ENCODE measurements at regions not wholly inside any gene's neighbourhood (a gene's known extent, or its start where the extent isn't known, plus 50 kb on each side); places are given as distances from the start of the nearest gene placed in this dataset.
A peak's percentile ranks its signal among the peaks of the same experiment; 100 is the strongest.

DNA sequence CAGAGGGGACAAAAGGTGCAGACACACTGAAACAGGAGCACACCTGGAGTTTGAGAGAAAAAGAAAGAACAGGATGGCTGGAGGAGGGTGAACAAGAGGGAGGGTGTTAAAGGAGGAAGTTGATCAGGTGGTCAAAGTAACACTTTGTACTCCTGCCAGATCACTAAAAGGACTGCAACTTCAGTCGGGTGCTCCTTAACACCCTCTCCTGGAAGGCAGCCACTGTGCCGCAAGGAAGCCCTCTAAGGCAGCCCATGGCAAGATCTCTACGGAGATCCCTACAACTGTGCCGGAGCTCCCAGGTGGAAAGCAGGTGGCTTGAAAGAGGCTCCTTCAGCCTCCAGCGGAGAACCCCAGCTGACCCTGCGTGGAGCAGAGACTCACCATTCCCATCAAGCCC is 124.4 kb upstream of the MSX2 start:
- Histone ChIP-seq H3K36me3 (ENCODE audit: control insufficient read depth in 3 of 3, insufficient read depth in 3 of 3, low read length in 3 of 3) (no peaks in the 10 kb centered on the region), H3K9ac (ENCODE audit: low read depth in 1 of 3, low read length in 3 of 3) (no peak overlapping the region), H3K9me3 (ENCODE audit: control insufficient read depth in 3 of 3, low read length in 3 of 3) (peaks cover 0 to 2% (median 0%) of the 10 kb centered on the region in 3 donors)

DNA sequence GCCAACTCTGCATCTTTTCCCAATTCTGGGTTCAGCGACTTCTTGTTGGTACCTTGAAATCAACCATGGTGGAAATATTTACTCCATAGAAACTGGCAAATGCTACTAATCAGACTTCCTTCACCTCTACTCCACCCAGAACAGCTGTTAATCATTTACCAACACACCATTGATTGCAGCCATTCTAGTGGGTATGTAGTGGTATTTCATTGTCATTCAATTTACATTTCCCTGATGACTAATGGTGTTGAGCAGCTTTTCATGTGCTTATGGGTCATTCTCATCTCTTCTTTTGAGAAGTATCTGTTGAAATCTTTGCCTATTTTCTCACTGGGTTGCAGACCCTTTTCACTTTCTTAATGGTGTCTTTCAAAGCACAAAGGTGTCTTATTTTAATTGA is 122.4 kb upstream of the MSX2 start:
- Histone ChIP-seq H3K9me3 (ENCODE audit: control insufficient read depth in 3 of 3, low read length in 3 of 3) (peaks cover 0 to 2% (median 0%) of the 10 kb centered on the region in 3 donors), H3K27ac (ENCODE audit: low read depth, low read length) (no peak overlapping the region), H3K27me3 (ENCODE audit: control insufficient read depth in 3 of 3, insufficient read depth in 3 of 3, low read length in 3 of 3) (peaks cover 5 to 10% (median 5%) of the 10 kb centered on the region in 3 donors), H3K4me1 (ENCODE audit: control insufficient read depth in 3 of 3, insufficient read depth in 3 of 3, low read length in 3 of 3) (no peaks in the 10 kb centered on the region), H3K4me3 (ENCODE audit: low read length in 3 of 3) (no peak overlapping the region), H3K9ac (ENCODE audit: low read depth in 1 of 3, low read length in 3 of 3) (no peak overlapping the region), H3K36me3 (ENCODE audit: control insufficient read depth in 3 of 3, insufficient read depth in 3 of 3, low read length in 3 of 3) (no peaks in the 10 kb centered on the region)

More for the DNA sequence above, 124.4 kb upstream of the MSX2 start:
- Histone ChIP-seq H3K4me3 (ENCODE audit: low read length in 3 of 3) (no peak overlapping the region), H3K27ac (ENCODE audit: low read depth, low read length) (no peak overlapping the region), H3K4me1 (ENCODE audit: control insufficient read depth in 3 of 3, insufficient read depth in 3 of 3, low read length in 3 of 3) (no peaks in the 10 kb centered on the region), H3K27me3 (ENCODE audit: control insufficient read depth in 3 of 3, insufficient read depth in 3 of 3, low read length in 3 of 3) (peaks cover 5 to 10% (median 5%) of the 10 kb centered on the region in 3 donors)

DNA sequence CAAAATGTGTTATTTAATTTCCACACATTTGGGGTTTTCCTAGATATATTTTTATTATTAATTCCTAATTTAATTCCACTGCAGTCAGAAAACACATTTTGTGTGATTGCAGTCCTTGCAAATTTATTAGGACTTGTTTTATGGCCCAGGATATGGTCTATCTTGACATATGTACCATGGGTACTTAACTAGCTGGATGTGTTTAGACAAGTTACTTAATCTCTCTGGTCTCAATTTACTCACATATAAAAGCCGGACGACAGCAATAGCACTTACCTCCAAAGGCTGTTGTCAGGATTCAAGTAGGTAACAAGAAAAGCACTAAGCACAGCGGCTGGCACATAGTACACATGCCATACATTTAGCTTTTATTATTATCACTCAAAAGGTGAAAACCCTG is 118.2 kb upstream of the MSX2 start:
- H3K9me3 ChIP-seq (ENCODE audit: control insufficient read depth in 3 of 3, low read length in 3 of 3): peaks cover 0 to 2% (median 0%) of the 10 kb centered on the region in 3 donors
- H3K4me1 ChIP-seq (ENCODE audit: control insufficient read depth in 3 of 3, insufficient read depth in 3 of 3, low read length in 3 of 3): peaks cover 4 to 5% (median 4%) of the 10 kb centered on the region in 3 donors
- H3K9ac ChIP-seq (ENCODE audit: low read depth in 1 of 3, low read length in 3 of 3): no peak overlapping the region
- H3K36me3 ChIP-seq (ENCODE audit: control insufficient read depth in 3 of 3, insufficient read depth in 3 of 3, low read length in 3 of 3): no peaks in the 10 kb centered on the region
- H3K27me3 ChIP-seq (ENCODE audit: control insufficient read depth in 3 of 3, insufficient read depth in 3 of 3, low read length in 3 of 3): no peaks in the 10 kb centered on the region
- no peak overlapping the region for H3K4me3 ChIP-seq (ENCODE audit: low read length in 3 of 3)
- H3K27ac ChIP-seq (ENCODE audit: low read depth, low read length): no peak overlapping the region

DNA sequence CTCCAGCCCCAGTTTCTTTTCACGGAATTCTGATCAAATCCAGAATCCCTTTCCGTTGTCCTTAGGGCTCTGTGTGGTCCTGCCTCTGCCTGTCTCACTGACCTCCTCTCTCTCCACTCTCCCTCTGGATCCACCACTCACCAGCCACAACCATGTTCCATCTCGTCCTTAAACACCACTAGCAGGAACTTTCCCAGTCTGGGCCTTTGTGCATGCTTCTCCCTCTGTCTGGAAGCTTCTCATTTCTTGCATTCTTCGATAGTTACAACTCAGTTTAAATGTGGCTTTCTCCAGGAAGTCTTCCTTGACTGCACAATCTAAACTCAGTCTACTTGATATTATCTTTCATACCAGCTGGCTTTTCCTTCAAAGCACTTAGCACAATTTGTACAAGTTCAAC is 117.7 kb upstream of the MSX2 start:
- Histone ChIP-seq H3K9me3 (ENCODE audit: control insufficient read depth in 3 of 3, low read length in 3 of 3) (peaks cover 0 to 2% (median 0%) of the 10 kb centered on the region in 3 donors), H3K4me3 (ENCODE audit: low read length in 3 of 3) (no peak overlapping the region), H3K4me1 (ENCODE audit: control insufficient read depth in 3 of 3, insufficient read depth in 3 of 3, low read length in 3 of 3) (peaks cover 7 to 8% (median 8%) of the 10 kb centered on the region in 3 donors), H3K27ac (ENCODE audit: low read depth, low read length) (no peak overlapping the region), H3K9ac (ENCODE audit: low read depth in 1 of 3, low read length in 3 of 3) (no peak overlapping the region), H3K36me3 (ENCODE audit: control insufficient read depth in 3 of 3, insufficient read depth in 3 of 3, low read length in 3 of 3) (no peaks in the 10 kb centered on the region), H3K27me3 (ENCODE audit: control insufficient read depth in 3 of 3, insufficient read depth in 3 of 3, low read length in 3 of 3) (no peaks in the 10 kb centered on the region)

DNA sequence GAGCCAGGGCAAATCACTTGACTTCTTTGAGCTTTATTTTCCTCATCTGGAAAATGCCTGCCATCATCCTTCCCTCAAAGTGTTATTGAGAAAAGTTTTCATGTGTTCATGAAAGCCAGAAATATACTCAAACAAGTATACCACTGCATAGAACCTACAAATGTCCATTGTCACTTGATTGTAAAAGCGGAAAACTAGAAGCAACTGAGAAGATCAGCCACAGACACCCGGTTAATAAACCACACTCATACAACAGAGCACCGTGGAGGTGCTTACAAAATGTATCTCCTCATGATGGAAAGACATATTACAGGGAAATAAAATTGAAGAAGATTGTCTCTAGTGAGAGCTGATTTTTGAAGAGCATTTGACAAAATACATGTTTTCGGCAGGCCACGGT is 117.2 kb upstream of the MSX2 start:
- H3K4me3 ChIP-seq (ENCODE audit: low read length in 3 of 3): no peak overlapping the region
- H3K36me3 ChIP-seq (ENCODE audit: control insufficient read depth in 3 of 3, insufficient read depth in 3 of 3, low read length in 3 of 3): no peaks in the 10 kb centered on the region
- H3K4me1 ChIP-seq (ENCODE audit: control insufficient read depth in 3 of 3, insufficient read depth in 3 of 3, low read length in 3 of 3): peaks cover 7 to 8% (median 8%) of the 10 kb centered on the region in 3 donors
- H3K9ac ChIP-seq (ENCODE audit: low read depth in 1 of 3, low read length in 3 of 3): no peak overlapping the region
- no peaks in the 10 kb centered on the region for H3K27me3 ChIP-seq (ENCODE audit: control insufficient read depth in 3 of 3, insufficient read depth in 3 of 3, low read length in 3 of 3)
- H3K27ac ChIP-seq (ENCODE audit: low read depth, low read length): no peak overlapping the region
- no peaks in the 10 kb centered on the region for H3K9me3 ChIP-seq (ENCODE audit: control insufficient read depth in 3 of 3, low read length in 3 of 3)

DNA sequence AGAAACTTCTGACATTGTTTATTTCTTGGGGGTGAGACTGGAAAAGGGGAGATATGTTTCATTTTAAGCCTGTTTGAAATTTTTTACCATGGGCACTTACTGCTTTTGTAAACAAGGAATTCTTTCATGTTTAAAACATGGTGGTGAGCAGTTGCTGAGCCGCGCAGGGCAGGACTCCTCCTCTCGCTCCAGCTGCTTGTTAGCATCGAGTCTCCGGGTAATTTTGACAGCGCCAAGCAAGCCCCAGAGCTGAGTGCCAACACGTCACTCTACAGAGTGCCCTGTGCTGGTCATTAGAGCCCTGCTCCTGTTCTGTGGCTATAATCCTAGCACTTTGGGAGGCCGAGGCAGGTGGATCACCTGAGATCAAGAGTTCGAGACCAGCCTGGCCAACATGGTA is 116.5 kb upstream of the MSX2 start:
- Histone ChIP-seq H3K27ac (ENCODE audit: low read depth, low read length) (no peak overlapping the region), H3K9ac (ENCODE audit: low read depth in 1 of 3, low read length in 3 of 3) (no peak overlapping the region), H3K9me3 (ENCODE audit: control insufficient read depth in 3 of 3, low read length in 3 of 3) (no peaks in the 10 kb centered on the region), H3K4me1 (ENCODE audit: control insufficient read depth in 3 of 3, insufficient read depth in 3 of 3, low read length in 3 of 3) (peaks cover 7 to 8% (median 8%) of the 10 kb centered on the region in 3 donors), H3K4me3 (ENCODE audit: low read length in 3 of 3) (no peak overlapping the region), H3K27me3 (ENCODE audit: control insufficient read depth in 3 of 3, insufficient read depth in 3 of 3, low read length in 3 of 3) (no peaks in the 10 kb centered on the region), H3K36me3 (ENCODE audit: control insufficient read depth in 3 of 3, insufficient read depth in 3 of 3, low read length in 3 of 3) (no peaks in the 10 kb centered on the region)

DNA sequence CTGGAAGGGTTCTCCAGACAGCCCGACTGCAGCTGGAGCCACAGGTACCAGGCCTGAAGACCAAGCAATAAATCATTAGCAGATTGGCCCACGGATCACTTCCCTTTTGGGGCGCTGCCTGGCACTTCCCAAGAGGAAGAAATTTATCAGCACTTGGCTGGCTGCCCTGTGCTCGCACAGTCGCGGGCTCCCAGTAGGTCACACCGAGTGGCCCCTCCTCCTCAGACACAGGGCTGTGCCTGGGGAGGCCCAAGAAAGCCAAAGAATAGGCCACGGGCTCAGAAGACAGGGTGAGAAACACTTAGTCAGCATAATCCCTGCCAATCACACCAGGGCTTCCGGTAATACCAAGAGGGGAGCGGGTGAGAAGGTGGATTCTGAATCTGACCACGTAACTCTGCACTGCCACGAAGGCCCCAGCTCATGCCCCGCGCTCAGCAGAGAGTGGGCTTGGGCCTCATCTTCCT is 115.7 kb upstream of the MSX2 start:
- Histone ChIP-seq H3K4me1 (ENCODE audit: control insufficient read depth in 3 of 3, insufficient read depth in 3 of 3, low read length in 3 of 3) (peaks cover 7 to 8% (median 8%) of the 10 kb centered on the region in 3 donors), H3K27me3 (ENCODE audit: control insufficient read depth in 3 of 3, insufficient read depth in 3 of 3, low read length in 3 of 3) (peaks cover 0 to 3% (median 0%) of the 10 kb centered on the region in 3 donors)

DNA sequence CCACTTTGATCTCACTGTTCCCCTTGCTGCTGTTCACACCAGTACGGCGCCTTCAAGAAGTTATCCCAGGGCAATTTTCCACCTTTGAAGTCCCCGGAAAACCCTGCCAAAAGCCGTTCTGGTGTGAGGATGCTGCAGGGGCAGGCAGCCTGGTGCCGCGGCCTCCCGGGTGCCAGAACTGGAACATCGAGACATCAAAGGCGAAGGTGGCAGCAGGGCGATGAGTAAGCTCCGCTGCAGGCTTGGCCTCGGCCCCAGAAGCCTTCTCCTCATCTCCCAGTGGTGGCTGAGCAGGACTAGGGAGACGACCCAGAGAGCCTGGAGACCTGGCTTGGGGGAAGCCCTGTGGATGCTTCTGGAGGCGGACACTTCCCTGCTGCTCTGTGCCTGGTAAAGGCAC is 115.3 kb upstream of the MSX2 start:
- Histone ChIP-seq H3K9me3 (ENCODE audit: control insufficient read depth in 3 of 3, low read length in 3 of 3) (no peaks in the 10 kb centered on the region), H3K36me3 (ENCODE audit: control insufficient read depth in 3 of 3, insufficient read depth in 3 of 3, low read length in 3 of 3) (no peaks in the 10 kb centered on the region), H3K27me3 (ENCODE audit: control insufficient read depth in 3 of 3, insufficient read depth in 3 of 3, low read length in 3 of 3) (peaks cover 0 to 3% (median 0%) of the 10 kb centered on the region in 3 donors), H3K9ac (ENCODE audit: low read depth in 1 of 3, low read length in 3 of 3) (no peak overlapping the region), H3K4me1 (ENCODE audit: control insufficient read depth in 3 of 3, insufficient read depth in 3 of 3, low read length in 3 of 3) (peaks cover 7 to 8% (median 8%) of the 10 kb centered on the region in 3 donors), H3K4me3 (ENCODE audit: low read length in 3 of 3) (no peak overlapping the region), H3K27ac (ENCODE audit: low read depth, low read length) (no peak overlapping the region)

More for the DNA sequence above, 115.7 kb upstream of the MSX2 start:
- Histone ChIP-seq H3K27ac (ENCODE audit: low read depth, low read length) (no peak overlapping the region), H3K9ac (ENCODE audit: low read depth in 1 of 3, low read length in 3 of 3) (no peak overlapping the region), H3K4me3 (ENCODE audit: low read length in 3 of 3) (no peak overlapping the region), H3K9me3 (ENCODE audit: control insufficient read depth in 3 of 3, low read length in 3 of 3) (no peaks in the 10 kb centered on the region), H3K36me3 (ENCODE audit: control insufficient read depth in 3 of 3, insufficient read depth in 3 of 3, low read length in 3 of 3) (no peaks in the 10 kb centered on the region)

DNA sequence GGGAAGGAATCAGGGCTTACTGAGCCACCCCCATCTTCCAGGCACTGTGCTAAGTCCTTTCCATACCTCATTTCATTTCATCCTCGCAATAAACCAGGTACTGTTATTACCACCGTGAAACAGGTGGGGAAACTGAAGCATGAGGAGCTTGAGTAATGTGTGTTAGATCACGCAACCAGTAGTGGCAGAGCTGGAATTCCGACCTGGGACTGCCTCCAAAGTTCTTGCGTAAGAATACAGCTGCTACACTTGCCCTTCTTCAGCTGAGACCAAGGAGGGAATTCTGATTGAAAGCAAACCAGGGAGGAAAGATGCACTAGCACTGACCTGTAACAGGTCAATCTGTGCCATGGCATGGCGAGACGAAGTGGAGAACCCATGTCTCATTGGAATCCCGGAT is 113.4 kb upstream of the MSX2 start:
- Histone ChIP-seq H3K27ac (ENCODE audit: low read depth, low read length) (no peak overlapping the region), H3K9me3 (ENCODE audit: control insufficient read depth in 3 of 3, low read length in 3 of 3) (no peaks in the 10 kb centered on the region), H3K9ac (ENCODE audit: low read depth in 1 of 3, low read length in 3 of 3) (no peak overlapping the region), H3K4me3 (ENCODE audit: low read length in 3 of 3) (peak overlapping the region in 1 of 3 donors; percentile 29), H3K36me3 (ENCODE audit: control insufficient read depth in 3 of 3, insufficient read depth in 3 of 3, low read length in 3 of 3) (no peaks in the 10 kb centered on the region), H3K27me3 (ENCODE audit: control insufficient read depth in 3 of 3, insufficient read depth in 3 of 3, low read length in 3 of 3) (peaks cover 0 to 6% (median 0%) of the 10 kb centered on the region in 3 donors), H3K4me1 (ENCODE audit: control insufficient read depth in 3 of 3, insufficient read depth in 3 of 3, low read length in 3 of 3) (peaks cover 7 to 8% (median 8%) of the 10 kb centered on the region in 3 donors)

DNA sequence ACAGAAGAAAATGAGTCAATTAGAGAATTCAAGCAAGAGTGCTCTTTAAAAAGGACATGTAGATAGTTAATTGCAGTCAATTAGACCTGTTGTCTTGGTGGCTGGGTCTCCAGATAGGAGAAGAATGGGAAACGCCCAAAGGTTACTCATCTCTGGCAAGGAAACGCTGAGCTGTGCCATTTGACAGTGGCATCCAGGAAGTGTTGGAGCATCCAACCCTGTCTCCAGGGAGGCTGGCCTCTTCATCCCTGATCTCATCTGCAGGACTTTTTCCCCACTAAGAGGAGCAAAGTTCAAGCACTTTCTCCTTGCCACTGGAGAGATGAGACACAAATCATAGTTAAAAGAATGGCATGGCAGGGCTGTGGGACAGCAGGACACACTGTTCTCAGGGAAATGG is 111.7 kb upstream of the MSX2 start:
- H3K27ac ChIP-seq (ENCODE audit: low read depth, low read length): no peak overlapping the region
- no peak overlapping the region for H3K9ac ChIP-seq (ENCODE audit: low read depth in 1 of 3, low read length in 3 of 3)
- H3K36me3 ChIP-seq (ENCODE audit: control insufficient read depth in 3 of 3, insufficient read depth in 3 of 3, low read length in 3 of 3): no peaks in the 10 kb centered on the region
- H3K4me3 ChIP-seq (ENCODE audit: low read length in 3 of 3): no peak overlapping the region
- peaks cover 7 to 8% (median 8%) of the 10 kb centered on the region in 3 donors for H3K4me1 ChIP-seq (ENCODE audit: control insufficient read depth in 3 of 3, insufficient read depth in 3 of 3, low read length in 3 of 3)
- peaks cover 0 to 6% (median 0%) of the 10 kb centered on the region in 3 donors for H3K27me3 ChIP-seq (ENCODE audit: control insufficient read depth in 3 of 3, insufficient read depth in 3 of 3, low read length in 3 of 3)
- no peaks in the 10 kb centered on the region for H3K9me3 ChIP-seq (ENCODE audit: control insufficient read depth in 3 of 3, low read length in 3 of 3)
